GM12864 (cell line): ENCODE measurements at regions not wholly inside any gene's neighbourhood (a gene's known extent, or its start where the extent isn't known, plus 50 kb on each side); places are given as distances from the start of the nearest gene placed in this dataset.
"Not testable (repeated sequence)": the region's sequence is repeated elsewhere in the genome, so short reads cannot be mapped to it uniquely, and the experiment has no call there.

Experiments
- DNase-seq: peaks from one replicate; pipeline ENCODE4 v3.0.0-alpha.2; 2011; ENCODE audit warnings: low read depth
- H3K4me3 ChIP-seq: 2 replicates; pipeline ENCODE4 v1.5.1; 2011; ENCODE audit warnings: mild to moderate bottlenecking, low read depth, low read length, control low read depth
- CTCF ChIP-seq: IDR thresholded peaks from 2 replicates; pipeline ENCODE4 v1.5.1; 2011; ENCODE audit warnings: low read depth, mild to moderate bottlenecking, moderate library complexity, low read length, control low read depth, inconsistent platforms; ENCODE audit errors: missing control alignments

GRCh38 chr2:2466534-2466933, 135.5 kb upstream of the MYT1L start:
- no peak for TF ChIP-seq CTCF
- DNase-seq: no peak
- H3K4me3 ChIP-seq: no peak overlapping the region

- DNase-seq: no peak
- no peak for TF ChIP-seq CTCF
- H3K4me3 ChIP-seq: no peak overlapping the region
Measured at GRCh38 chr2:2464643-2465042, 133.6 kb upstream of the MYT1L start.

DNA sequence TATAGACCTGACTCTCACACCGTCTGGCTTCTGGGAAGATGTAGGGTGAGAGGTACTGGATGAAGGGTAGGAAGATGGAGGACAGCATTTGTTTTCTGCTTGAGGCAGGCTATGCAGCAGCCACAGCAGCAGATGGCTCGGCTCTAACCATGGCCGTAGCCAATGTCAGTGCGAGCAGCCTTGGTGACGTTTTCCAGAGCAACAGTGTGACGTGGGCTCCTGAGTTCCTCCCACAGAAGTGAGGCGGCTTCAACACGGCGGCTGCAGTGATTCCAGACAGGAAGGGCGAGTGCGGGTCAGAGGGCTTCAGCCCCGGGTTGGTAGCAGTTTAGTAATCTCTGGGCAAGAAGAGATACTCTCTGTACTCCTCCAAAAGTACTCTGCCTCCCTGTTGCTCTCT, 133.0 kb upstream of the MYT1L start:
- TF ChIP-seq CTCF: no peak
- H3K4me3 ChIP-seq: no peak overlapping the region
- no peak for DNase-seq

- H3K4me3 ChIP-seq: no peak overlapping the region
- DNase-seq: no peak
- TF ChIP-seq CTCF: no peak
Measured at GRCh38 chr2:2456721-2457120, 125.6 kb upstream of the MYT1L start.

- TF ChIP-seq CTCF: no peak
- H3K4me3 ChIP-seq: no peak overlapping the region
- DNase-seq: no peak
Measured at GRCh38 chr2:2455151-2455550, 124.1 kb upstream of the MYT1L start.

GRCh38 chr2:2452961-2453360, 121.9 kb upstream of the MYT1L start:
- H3K4me3 ChIP-seq: no peak overlapping the region
- no peak for TF ChIP-seq CTCF
- DNase-seq: no peak

GRCh38 chr2:2451275-2451674, 120.2 kb upstream of the MYT1L start:
- not testable (repeated sequence) for DNase-seq, H3K4me3 ChIP-seq

- DNase-seq: no peak
- TF ChIP-seq CTCF: no peak
- no peak overlapping the region for H3K4me3 ChIP-seq
Measured at GRCh38 chr2:2448178-2448577, 117.1 kb upstream of the MYT1L start.
